ENCODE measurements at regions not wholly inside any gene's neighbourhood (a gene's known extent, or its start where the extent isn't known, plus 50 kb on each side); places are given as distances from the start of the nearest gene placed in this dataset.

DNA sequence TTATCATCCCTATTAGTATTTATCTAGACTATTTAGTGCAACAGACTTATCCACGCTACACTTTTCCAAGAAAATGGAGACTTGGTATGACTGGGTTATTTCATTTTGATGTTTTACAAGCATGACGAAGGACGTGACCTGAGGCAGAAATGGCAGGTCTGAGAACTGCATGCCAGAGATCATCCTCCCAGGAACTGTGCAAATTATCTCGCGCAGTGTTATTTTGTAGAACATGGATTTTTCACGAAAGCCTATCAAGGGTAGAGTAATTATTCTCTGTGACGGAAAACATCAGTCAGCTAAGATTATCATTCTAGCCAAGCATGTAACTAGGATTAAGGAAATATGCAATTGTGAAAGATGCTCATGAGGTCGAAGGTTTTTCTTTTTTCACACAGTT is 361.5 kb upstream of the AJAP1 start:
- ATAC-seq = no peak

- no peak for ATAC-seq
Observed at GRCh38 chr1:4298361-4299083, 355.9 kb upstream of the AJAP1 start.

DNA sequence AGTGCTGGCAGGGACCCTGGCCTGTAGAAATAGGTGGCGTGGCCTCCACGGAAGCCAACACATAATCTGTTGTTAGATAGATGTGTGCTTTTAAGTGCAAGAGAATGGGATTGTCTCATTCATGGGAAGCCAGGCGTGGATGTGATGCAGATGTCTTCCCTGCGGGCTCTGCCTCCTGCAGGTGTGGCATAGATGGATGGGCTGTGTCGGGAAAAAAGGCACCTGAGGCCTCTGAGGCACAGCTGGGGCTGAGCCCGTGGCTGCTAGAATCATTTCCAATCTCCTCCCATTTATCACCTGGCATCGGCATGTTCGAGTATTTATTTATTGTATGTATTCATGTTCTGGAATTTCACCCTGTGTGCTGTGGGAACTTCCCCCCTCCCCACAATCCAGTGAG is 353.4 kb upstream of the AJAP1 start:
- no peak for ATAC-seq

- ATAC-seq = no peak
Observed at GRCh38 chr1:4303303-4303702, 351.1 kb upstream of the AJAP1 start.

DNA sequence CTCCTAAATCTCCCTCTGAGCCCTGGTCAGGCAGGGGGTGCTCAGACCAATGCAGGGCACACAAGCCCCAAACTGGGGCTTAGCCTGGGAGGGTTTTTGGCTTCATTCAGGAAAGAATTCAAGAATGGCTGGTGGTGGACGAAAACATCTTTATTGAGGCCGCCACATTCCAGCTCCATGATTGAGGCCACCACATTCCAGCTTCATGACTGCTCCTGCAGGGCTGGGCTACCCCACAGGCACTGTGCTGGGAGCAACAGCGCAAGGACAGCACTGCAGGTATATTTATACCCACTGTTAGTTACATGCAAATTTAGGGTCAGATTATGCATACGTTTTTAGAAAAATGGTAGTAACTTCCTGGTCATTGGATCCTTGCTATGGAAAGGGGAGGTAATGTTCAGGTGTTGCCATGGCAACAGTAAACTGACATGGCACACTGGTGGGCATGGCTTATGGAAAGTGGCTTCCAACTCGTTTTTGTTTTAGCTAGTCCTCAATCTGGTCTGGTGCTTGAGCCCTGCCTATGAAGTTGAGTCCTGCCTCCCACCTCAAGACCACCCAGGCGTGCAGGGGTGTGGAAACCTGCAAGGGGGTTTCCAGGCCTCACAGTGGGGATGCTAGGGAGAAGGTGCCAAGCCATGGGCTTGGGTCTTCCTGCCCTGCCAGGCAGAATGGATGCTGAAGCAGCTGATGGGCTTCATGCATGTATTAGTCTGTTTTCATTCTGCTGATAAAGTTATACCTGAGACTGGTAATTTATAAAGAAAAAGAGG is 348.7 kb upstream of the AJAP1 start:
- ATAC-seq = no peak

DNA sequence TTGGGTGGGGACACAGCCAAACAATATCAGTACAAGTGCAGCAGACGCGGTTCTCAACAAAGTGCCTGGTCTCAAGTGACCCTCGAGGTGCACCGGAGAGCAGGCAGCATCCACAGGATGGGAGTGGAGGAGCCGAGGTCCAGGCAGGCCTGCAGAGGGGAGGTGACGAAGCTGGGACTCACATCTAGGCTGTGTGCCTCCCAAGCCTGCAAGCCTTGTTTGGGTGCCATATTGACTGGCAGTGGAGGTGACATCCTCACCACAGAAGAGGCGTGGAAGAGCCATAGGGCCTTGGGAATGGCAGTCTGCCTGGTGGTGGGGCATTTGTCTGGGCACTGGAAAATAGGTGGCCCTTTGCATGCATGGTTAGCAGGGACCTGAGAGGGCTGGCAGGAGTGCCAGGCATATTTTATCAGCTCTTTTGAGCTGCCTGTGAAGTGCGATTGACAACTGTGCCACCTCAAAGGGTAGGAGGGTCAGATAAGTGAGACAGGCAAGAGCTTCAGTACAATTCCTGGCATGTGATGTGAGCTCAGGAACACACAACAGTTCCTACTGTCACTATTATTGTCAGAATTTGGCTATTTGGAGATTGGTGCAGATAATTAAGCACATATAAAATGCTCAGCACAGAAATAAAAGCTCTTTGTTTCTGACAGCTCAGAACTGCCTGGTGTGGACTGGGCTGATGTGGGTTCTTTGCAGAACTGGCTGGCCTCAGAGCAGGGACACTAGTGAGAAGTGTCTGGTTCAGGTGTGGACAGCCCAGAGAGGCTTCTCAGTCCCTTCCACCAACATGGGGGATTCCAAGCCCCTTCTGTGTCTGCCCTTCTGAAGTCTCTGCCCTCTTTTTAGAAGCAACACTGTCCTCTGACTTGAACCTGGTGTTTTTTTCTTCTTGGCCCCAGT is 347.6 kb upstream of the AJAP1 start:
- no peak for ATAC-seq

DNA sequence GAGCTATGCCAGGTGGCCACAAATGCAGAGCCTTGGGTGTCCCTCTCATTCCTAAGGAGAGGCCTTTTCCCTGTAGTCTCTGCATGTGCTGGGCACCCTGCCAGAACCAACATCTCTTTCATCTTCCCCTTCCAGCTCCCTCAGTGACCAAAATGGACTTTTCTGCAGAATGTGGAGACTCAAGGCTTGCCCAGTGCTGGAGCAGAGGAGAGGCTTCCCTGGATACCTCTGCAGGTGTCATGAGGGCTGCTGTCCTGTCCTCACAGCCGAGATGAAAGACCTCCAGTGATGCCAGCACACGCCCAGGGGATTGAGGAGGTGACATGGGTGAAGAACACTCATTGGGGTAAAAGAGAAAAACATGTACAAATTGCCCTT is 347.0 kb upstream of the AJAP1 start:
- ATAC-seq = no peak

GRCh38 chr1:4307911-4308545 is 346.4 kb upstream of the AJAP1 start:
- no peak for ATAC-seq

DNA sequence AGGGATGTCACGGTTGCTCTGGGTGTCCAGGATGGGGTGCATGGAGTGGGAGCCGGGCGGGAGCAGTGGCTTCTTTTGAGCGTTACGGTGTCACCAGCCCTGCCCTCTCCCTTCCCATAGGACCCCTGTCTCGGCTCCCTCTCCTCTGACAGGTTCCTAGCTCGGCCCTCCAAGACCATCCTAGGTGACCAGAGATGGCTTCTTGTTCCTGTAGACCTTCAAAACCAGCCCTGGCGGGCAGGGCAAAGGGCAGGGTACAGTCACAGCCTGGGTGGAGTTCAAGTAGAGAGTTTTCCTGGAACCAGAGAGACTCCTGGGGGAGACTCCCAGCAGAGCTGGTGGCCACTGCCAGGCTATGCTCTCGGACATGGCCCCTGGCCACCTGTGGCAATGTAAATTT is 345.6 kb upstream of the AJAP1 start:
- ATAC-seq = no peak

DNA sequence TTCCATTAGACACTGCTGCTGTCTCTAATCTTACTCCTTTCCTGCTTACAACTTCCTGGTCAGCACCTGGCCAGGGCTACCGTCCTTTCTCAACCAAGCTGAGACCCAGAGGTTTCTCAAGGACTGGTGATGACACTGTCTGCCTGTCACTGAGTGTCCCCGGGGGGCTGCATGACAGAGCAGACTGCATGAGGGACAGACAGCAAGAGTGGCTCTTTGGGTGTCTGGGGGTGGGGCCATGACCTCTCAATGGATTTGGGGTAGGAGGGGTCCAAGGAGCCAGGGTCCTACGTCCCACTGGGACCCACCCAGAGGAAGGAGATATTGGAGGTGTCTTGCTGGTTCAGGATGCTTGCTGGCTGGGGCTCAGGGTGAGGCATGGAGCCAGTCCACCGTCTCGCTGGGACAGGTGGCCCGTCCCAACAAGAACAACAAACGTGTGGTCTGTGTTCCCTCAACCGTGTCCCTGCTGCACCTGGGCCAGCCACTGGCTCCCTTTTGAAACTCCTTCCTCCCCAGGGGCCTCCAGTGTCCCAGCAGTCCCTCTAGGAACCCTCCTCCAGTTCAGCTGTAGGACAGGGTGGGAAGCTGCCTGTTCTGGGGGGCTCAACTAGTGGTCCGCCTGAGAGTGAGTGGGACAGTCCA is 344.6 kb upstream of the AJAP1 start:
- no peak for ATAC-seq

DNA sequence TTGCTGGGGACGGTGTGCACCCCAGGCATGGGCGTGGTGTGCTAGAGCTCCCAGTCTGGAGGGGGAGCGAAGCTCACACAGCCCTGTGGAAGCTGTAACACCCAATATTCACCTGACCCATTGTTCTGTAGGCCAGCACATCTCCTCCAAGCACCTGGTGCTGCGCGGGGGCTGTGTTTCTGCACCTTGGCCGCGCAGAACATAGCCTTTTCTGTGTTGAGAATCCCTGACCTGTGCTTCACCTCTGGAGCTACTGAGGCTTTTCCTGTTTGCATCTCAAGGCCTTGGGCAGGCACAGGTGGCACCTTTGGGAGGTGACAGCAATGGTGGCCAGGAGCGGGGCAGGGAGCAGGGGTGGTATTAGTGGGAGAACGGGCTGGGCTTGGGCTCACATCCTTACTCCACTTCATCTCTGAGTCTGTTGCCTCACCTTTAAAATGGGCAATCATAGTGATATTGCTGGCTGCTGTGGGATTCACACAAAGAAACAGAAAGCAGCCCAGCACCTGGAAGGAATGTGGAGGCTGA is 343.9 kb upstream of the AJAP1 start:
- ATAC-seq = no peak

- no peak for ATAC-seq
Observed at GRCh38 chr1:4312024-4312423, 342.4 kb upstream of the AJAP1 start.

GRCh38 chr1:4315202-4315601 is 339.2 kb upstream of the AJAP1 start:
- ATAC-seq = no peak

DNA sequence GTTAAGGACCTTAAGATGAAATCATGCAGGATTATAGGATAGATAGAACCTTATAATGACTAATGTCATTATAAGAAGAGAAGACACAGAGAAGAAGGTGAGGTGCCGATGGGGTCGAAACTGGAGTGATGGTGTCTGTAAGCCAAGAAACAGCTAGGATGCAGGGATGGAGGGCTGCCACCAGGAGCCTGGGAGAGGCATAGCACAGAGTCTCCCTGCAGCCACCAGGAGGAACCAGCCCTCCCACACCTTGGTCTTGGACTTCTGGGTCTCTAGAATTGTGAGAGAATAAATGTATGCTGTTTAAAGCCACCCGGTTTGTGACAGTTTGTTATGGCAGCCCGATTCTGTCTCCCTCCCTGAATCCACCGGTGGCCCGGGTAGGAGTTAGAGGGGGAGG is 337.2 kb upstream of the AJAP1 start:
- no peak for ATAC-seq

- no peak for ATAC-seq
Observed at GRCh38 chr1:4318720-4319119, 335.7 kb upstream of the AJAP1 start.

DNA sequence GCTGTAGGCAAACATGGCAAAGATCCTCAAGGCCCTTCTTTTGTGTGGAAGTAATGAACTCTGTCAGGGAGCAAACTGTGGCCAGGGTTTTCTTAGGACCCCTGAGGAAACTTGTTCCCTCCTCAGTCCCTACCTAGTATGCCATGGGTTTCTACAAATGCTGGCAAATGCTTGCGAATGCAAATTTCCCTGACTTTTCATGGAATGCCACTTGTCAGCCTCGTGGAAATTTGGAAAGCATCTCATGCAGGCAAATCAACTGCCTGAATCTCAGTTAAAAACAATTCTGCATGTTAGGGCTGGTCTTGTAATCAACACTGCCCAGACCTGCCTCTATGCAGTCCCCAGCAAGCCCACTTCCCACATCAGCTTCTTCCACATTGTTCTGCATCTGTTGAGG is 334.9 kb upstream of the AJAP1 start:
- ATAC-seq = no peak

DNA sequence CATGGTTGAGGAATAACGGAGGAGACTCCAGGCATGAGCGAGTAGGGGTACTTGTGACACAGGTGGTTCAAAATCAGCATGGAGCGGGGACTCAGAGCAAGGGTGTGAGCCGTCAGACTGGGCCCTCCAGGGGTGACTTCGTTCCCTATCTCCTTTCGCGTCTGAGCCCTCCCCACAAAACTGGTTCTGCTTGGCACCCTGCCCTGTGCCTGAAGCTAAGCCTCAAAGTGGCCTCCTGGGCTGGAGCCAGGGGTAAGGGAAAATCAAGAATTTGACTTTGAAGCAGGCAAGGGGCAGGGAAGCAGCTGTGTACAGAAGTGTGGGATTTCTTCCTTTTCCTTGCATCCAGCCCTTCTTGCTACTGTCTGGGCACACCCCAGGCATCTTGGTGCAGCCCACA is 331.5 kb upstream of the AJAP1 start:
- no peak for ATAC-seq

- no peak for ATAC-seq
Observed at GRCh38 chr1:4323309-4323708, 331.1 kb upstream of the AJAP1 start.

- ATAC-seq = no peak
Observed at GRCh38 chr1:4324525-4324924, 329.9 kb upstream of the AJAP1 start.

- ATAC-seq = no peak
Observed at GRCh38 chr1:4327142-4327541, 327.3 kb upstream of the AJAP1 start.

DNA sequence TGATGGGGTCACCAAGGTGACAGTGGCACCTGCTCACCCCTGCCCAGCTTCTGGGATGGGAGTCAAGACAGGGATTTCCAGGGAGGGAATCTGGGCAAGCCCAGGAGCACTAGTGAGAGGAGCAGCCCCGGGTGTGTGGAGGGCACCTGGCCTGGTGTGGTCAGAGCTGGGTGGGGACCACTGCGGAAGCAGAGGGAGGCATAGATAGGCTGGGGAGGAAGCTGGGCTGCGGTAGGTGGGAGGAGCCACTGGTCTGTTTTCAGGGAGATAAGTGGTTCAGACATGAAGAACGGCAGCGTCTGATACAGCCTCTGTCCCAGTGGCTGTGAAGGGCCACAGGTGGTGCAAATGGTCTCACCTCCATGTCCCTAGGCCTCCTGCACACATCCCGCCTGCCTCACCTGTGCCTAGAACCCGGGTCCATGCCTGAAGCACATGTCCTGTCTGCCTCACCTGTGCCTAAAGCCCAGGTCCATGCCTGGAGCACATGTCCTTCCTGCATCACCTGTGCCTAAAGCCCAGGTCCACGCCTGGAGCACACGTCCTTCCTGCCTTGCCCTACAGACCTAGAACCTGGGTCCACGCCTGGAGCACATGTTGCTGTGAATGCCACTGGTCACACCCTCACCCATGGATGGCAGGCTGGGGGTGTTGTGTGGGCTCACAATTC is 325.9 kb upstream of the AJAP1 start:
- ATAC-seq = no peak
